SIG-M5 treated with dmso at 0.1 percent for 504 hours (cell line): ENCODE measurements at regions not wholly inside any gene's neighbourhood (a gene's known extent, or its start where the extent isn't known, plus 50 kb on each side); places are given as distances from the start of the nearest gene placed in this dataset.

Experiments
- DNase-seq: peaks from one replicate; lab custom pipeline; 2025; ENCODE audit not compliant: unreplicated experiment; lab: John Stamatoyannopoulos, UW

GRCh38 chr6:95071464-95071863 lies 505.9 kb upstream of the MANEA start:
- DNase-seq: no peak

DNA sequence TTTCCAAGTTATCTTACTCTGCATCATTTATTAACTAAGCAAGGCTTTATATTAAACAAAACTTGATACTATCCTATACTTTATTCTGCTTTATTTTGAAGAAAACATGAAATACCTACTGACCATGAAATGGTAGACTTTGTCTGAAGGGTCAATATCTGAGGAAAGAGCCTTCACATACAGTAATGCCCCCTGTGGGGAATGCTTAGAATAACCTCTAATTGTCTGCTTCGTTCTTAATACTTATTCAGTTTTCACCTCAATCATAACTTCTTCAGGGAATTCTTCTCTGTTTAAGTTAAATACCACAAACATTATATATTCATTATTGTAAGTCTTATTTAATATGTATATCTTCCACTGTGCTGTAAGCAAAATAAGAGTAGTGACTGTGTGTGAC lies 498.9 kb upstream of the MANEA start:
- no peak for DNase-seq

- DNase-seq: no peak
These were observed 496.1 kb upstream of the MANEA start for GRCh38 chr6:95081231-95081630.

DNA sequence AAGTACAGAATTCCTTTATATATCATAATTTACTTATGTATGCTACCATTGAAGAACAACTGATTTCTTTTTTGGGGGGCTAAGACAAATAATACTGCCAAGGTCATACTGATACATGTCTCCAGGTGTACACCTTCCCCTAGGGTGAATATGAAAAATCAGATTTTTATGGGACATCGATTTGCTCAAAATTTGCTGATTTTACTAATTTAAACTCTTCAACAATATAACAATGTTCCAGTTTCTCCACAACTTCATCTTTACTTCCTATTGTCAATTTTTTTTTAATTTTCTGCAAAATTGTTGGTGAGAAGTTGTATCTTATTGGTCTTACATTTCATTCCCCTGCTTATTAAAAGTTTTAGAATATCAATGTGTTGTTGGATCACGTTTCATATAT lies 495.4 kb upstream of the MANEA start:
- no peak for DNase-seq

DNA sequence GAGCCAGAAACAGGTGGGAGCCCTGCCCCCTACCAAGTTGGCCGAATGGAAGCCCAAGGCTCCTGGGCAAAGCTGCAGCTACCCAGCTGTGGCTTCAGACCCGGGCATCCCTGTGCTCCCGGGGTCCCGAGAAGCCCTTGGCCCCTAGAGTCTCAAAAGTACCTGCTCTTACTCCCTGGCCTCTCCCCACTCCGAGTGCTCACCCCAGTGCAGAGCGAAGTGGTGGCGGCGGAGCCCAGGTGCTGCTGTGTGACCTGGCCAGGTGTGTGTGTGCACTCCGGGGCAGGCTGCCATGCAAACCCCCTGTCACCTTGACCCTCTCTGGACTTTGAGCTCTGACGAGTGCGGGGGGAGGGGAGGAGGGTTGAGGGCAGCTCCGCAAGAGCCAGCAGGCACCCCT lies 493.8 kb upstream of the MANEA start:
- no peak for DNase-seq

DNA sequence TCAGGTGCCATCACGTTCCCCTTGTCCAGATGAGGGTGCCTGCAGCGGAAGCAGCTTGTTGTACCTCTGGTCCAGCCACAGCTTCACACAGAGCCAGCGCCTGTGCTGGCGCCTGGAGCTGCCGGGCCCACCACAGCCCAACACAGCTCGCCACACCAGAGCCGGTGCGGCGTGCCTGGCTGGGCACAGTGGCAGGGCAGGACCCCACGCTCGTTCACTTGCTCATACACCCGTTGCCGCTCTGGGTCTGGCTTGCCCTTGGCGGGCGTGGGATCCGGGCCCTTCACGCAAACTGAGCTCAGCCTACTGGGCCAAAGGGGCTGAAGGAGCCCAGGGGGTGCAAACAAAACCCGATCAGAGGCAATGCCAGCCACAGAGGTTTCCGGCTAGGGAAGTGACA lies 492.5 kb upstream of the MANEA start:
- no peak for DNase-seq

GRCh38 chr6:95087394-95088097 lies 489.8 kb upstream of the MANEA start:
- no peak for DNase-seq

DNA sequence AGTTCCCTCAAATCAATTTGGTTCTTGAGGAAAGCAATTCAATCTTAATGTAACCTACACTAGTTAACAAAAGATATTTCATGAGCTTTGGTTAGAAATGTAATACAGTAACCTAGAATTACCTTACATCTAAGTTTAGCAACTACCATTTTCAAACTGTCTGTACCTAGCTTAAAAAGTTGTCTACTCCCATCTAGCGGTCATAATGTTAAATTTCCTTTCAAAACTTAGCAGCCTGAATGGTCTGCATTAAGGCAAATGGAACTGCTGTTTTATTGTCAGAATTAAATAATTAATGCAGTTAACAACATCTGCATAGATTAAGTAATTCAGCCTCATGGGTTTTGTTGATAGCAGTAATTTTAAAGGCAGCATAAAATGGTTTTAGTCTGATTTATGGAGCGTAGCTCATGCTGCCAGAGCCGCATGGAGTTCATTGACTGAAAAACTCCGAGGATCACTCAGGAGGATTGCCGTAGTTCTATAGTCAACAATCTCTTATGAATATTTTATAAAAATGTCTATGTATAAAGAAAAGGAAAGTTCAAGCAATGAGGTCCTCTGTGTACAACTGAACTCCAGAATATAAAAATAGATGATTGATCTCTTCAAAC lies 485.4 kb upstream of the MANEA start:
- DNase-seq: peak; percentile 60

- DNase-seq: no peak
These were observed 484.2 kb upstream of the MANEA start for GRCh38 chr6:95093154-95093553.

DNA sequence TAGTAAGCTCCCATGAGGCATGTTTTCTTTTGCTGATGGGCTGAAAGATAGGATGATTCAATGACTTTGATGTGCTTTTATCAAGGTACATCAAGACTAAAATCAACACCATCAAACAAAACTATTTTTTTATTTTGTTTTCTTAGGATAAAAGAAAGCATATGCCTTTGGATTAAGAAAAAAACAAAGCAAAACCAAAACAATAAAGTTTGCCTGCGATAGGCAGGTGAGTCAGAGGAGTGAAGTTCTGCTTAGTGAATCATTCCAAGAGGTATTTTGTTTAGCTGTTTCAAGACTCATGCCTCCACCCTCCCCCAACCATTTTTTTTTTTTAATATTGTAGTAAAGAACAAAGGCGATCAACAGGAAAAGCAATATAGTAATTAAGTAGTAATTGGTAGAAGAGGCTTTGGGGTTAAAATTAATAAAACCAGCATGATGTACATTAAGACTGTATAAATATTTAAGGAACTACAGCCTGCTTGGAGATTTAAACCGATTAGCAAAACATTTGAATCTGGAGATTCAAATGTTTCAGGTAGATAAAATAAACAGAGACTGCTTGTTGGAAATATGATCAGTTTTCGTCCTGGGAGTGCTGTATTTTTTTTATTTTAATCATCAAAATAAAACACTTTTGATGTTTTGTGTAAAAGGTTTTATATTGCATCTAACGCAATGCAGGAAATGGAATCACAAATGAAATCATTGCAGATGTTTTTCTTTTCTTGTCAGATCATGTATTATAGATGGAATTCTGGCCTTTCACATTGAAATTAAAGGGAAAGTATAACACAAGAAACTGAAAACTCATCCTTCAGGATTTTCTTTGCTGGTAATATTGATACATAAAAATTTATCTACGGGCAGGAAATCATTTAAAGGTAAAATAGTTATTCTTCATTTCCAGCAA lies 482.3 kb upstream of the MANEA start:
- DNase-seq: peak; percentile 3

- DNase-seq: no peak
These were observed 481.5 kb upstream of the MANEA start for GRCh38 chr6:95095855-95096254.

DNA sequence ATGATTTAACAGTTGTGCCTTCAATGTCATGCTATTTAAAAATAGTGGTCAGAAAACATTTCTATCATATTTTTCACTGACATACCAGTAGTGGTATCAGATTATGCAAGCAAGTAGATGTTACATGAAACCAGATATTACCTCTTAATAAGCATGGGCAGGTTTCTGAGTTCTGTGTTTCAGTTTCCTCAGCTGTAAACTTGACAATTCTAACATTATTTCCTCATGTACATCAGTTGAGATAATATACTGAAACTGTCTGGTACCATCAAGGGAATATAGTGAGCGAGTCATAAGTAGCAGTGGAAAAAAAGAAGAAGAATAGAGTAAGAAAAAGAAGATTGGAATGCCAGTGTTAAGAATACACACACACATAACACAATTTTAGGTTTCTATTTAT lies 477.9 kb upstream of the MANEA start:
- no peak for DNase-seq

- DNase-seq: no peak
These were observed 468.1 kb upstream of the MANEA start for GRCh38 chr6:95109212-95109611.

GRCh38 chr6:95110767-95111166 lies 466.6 kb upstream of the MANEA start:
- DNase-seq: no peak

DNA sequence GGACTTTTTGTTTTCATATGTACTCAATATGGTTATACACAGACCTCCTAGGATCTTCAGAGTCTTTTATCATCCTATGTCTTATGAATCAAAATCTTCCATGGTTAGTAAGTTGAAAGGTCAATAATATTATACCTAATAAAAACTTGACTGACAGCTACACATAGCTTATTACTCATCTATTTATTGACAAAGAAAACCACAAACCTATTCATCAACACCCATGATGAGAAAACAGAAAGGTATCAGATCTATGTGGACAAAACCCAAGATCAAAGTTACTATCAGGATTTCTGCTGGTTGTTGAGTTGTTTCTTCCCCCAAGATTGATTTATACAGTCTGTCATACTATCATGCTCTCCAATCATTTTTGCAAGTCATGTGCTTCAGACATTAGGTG lies 460.1 kb upstream of the MANEA start:
- no peak for DNase-seq

DNA sequence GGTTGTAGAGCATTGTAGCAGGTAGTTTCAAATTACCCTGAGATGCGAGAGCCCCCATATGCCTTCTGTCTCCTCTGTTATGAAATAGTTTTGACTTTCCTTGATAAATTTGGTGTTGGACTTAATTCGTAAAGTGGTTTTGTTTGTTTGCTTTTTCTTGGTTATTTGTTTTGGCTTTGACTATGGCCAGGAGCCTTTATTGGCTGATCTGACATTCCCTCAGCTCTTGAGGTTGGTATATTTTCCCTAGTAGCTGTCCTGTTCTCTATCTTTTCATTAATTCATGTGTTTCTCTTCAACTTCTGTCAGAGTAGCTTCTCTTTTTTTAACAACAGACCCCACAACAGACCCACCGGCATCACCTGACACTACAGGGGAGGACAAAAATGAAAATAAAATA lies 457.4 kb upstream of the MANEA start:
- DNase-seq: no peak

DNA sequence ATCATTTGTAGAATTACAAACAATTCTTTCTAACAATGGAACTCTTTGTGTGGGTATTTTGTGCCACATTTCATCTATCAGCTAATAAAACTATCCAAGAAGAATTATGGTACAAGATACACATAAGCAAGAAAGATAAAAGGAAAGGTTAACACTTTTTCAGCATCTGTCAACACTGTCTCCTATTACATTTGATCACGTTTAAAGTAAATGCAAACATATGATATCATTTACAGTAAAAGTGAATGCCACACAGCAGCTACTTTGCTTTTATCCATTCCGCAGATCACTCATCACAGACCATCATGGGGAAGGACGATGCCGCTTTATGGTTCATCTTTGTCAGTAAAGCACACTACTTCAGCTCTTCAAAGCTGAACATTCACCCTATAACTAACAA lies 456.4 kb upstream of the MANEA start:
- DNase-seq: no peak

DNA sequence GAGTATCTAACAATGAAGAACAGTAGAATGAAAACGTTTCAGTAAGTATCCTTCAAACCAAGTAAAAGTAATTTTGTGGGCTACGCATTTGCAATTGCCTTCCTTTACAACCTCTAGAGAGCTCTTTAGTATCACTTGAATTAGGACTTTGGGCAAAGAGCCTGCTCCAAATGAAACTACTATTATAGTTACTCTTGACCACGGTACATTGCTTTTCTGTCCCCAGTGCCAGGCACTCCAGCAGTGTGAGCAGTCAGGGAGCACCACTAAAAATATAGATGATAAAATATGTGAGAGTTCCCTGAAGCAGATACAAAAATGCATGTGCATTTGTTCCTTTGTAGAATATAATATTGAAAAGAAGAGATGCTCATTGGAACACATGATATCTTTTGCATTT lies 450.1 kb upstream of the MANEA start:
- DNase-seq: no peak

- no peak for DNase-seq
These were observed 448.9 kb upstream of the MANEA start for GRCh38 chr6:95128439-95128838.

- no peak for DNase-seq
These were observed 448.4 kb upstream of the MANEA start for GRCh38 chr6:95128947-95129346.

DNA sequence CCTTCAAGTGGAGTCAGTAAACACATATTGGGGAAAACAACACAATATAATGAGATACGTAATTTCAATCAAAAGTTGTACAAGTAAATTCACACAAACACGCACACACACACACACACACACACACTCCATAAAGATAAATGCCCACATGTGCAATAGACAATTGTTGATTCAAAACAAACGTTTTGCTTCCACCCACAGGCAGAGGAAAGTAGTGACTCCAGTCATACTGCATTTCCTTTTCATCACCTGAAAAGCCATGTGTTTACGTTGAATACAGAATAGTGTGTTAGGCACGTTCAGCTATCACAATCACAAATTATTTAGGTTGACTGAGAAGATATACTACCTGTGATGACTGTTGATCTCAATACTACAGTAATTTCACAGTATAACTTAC lies 443.8 kb upstream of the MANEA start:
- DNase-seq: peak; percentile 2

DNA sequence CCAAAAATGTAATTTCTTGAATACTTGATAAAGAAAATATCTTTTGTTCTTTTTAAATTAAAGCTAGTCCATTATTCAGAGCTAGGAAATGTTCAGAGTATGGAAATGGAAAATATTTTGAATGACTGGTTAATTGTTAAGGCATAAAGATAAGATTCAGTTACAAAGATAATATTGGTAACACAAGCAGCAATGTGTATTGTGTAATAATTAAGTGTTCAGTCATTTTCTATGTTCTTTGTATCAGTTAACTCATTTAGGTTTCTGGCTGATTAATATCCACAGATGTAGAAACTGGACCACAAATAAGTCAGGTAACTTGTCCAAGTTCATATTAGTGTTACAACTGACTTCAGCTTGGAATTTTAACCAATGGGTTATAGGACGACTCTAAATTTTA lies 442.2 kb upstream of the MANEA start:
- DNase-seq: no peak
